ENCODE measurements at regions not wholly inside any gene's neighbourhood (a gene's known extent, or its start where the extent isn't known, plus 50 kb on each side); places are given as distances from the start of the nearest gene placed in this dataset.

- TF ChIP-seq YY1 (IDR thresholded peaks at IDR 0.05; ENCODE audit: insufficient read depth, insufficient read length), result no peak
- no peak for TF ChIP-seq SUZ12 (IDR thresholded peaks at IDR 0.05; ENCODE audit: extremely low read depth, insufficient read depth, insufficient read length)
- TF ChIP-seq ZNF274 (IDR thresholded peaks at IDR 0.05; ENCODE audit: low read depth, low read length), result no peak
Observed at GRCh38 chr16:11429823-11430222, 84.6 kb downstream of the RMI2 start.
